ENCODE measurements at regions not wholly inside any gene's neighbourhood (a gene's known extent, or its start where the extent isn't known, plus 50 kb on each side); places are given as distances from the start of the nearest gene placed in this dataset.

GRCh38 chr5:60340326-60340725 lies 359.6 kb downstream of the DEPDC1B start:
- TF ChIP-seq CTCF (conservative IDR thresholded peaks at IDR 0.05; ENCODE audit: low read length) = no peak
- DNase-seq (ENCODE audit: low read depth) = no peak
- H3K4me3 ChIP-seq (ENCODE audit: low read length) = no peak overlapping the region

GRCh38 chr5:60339691-60340201 lies 360.2 kb downstream of the DEPDC1B start:
- DNase-seq (ENCODE audit: low read depth) = peak; percentile 55
- no peak for TF ChIP-seq CTCF (conservative IDR thresholded peaks at IDR 0.05; ENCODE audit: low read length)
- no peak overlapping the region; the same call in 1 of the 2 replicates for H3K4me3 ChIP-seq (ENCODE audit: low read length)

GRCh38 chr5:60338846-60339245 lies 361.1 kb downstream of the DEPDC1B start:
- no peak for DNase-seq (ENCODE audit: low read depth)
- H3K4me3 ChIP-seq (ENCODE audit: low read length) = no peak overlapping the region

GRCh38 chr5:60336491-60336890 lies 363.5 kb downstream of the DEPDC1B start:
- no peak overlapping the region for H3K4me3 ChIP-seq (ENCODE audit: low read length)
- DNase-seq (ENCODE audit: low read depth) = no peak
- no peak for TF ChIP-seq CTCF (conservative IDR thresholded peaks at IDR 0.05; ENCODE audit: low read length)

More at GRCh38 chr5:60338846-60339245, 361.1 kb downstream of the DEPDC1B start:
- TF ChIP-seq CTCF (conservative IDR thresholded peaks at IDR 0.05; ENCODE audit: low read length) = no peak

GRCh38 chr5:60335913-60336312 lies 364.1 kb downstream of the DEPDC1B start:
- no peak overlapping the region for H3K4me3 ChIP-seq (ENCODE audit: low read length)
- no peak for TF ChIP-seq CTCF (conservative IDR thresholded peaks at IDR 0.05; ENCODE audit: low read length)
- no peak for DNase-seq (ENCODE audit: low read depth)

- no peak overlapping the region for H3K4me3 ChIP-seq (ENCODE audit: low read length)
- DNase-seq (ENCODE audit: low read depth) = peak; percentile 67
- no peak for TF ChIP-seq CTCF (conservative IDR thresholded peaks at IDR 0.05; ENCODE audit: low read length)
Observed at GRCh38 chr5:60334281-60334713, 365.7 kb downstream of the DEPDC1B start.

GRCh38 chr5:60333005-60333571 lies 366.9 kb downstream of the DEPDC1B start:
- no peak for TF ChIP-seq CTCF (conservative IDR thresholded peaks at IDR 0.05; ENCODE audit: low read length)
- peak; percentile 4 for DNase-seq (ENCODE audit: low read depth)
- H3K4me3 ChIP-seq (ENCODE audit: low read length) = no peak overlapping the region

Data from AG10803 (cell line).